GM12878 (cell line): ENCODE measurements at regions not wholly inside any gene's neighbourhood (a gene's known extent, or its start where the extent isn't known, plus 50 kb on each side); places are given as distances from the start of the nearest gene placed in this dataset.

Experiments
- ATAC-seq: fragments of 200-7000 bp; cut with Tn5 transposase; 3 replicates; pipeline ENCODE4 v1.9.1; 2020; ENCODE audit warnings: mild to moderate bottlenecking, moderate library complexity
- BruUV-seq: library from RNA; stranded (reverse); fragments of 400-500 nt; replicated peaks from 2 replicates; lab custom pipeline; 2021; lab: Mats Ljungman, UMichigan
- CTCF ChIA-PET: fragments of 300-600 bp; sonication (Branson Sonifier 250); formaldehyde crosslinking; extraction: SDS; loops from one replicate; lab custom pipeline; 2021; ENCODE audit warnings: inconsistent platforms; lab: Yijun Ruan, JAX
- POLR2A ChIA-PET: fragments of 350-600 bp; formaldehyde crosslinking; extraction: SDS; loops from one replicate; lab custom pipeline; 2021; ENCODE audit warnings: inconsistent platforms; lab: Charles Lee
- RAD21 ChIA-PET: fragments of 300-600 bp; sonication (Branson Sonifier 250); formaldehyde crosslinking; loops from one replicate; lab custom pipeline; 2023; ENCODE audit warnings: antibody characterized with exemption; ENCODE audit not compliant: unreplicated experiment; lab: Charles Lee
- SMC1A ChIA-PET: fragments of 300-600 bp; sonication (Branson Sonifier 250); formaldehyde crosslinking; loops from one replicate; lab custom pipeline; 2023; ENCODE audit not compliant: unreplicated experiment, uncharacterized antibody; lab: Charles Lee
- DNase-seq: peaks from one replicate; pipeline ENCODE4 v3.0.0-alpha.2; 2011; ENCODE audit warnings: low read depth, low spot score
- FAIRE-seq: peaks from 3 replicates; lab custom pipeline; 2011; peaks lifted over from hg19 to GRCh38; lab: Jason Lieb, UNC
- H2AFZ ChIP-seq: 2 replicates; pipeline ENCODE4 v1.6.0; 2011; ENCODE audit warnings: low read depth, low read length, control low read depth; ENCODE audit not compliant: control insufficient read depth
- H3K27ac ChIP-seq: 2 replicates; pipeline ENCODE4 v1.5.1; 2011; ENCODE audit warnings: control low read depth; ENCODE audit not compliant: control insufficient read depth, insufficient read depth
- H3K27me3 ChIP-seq, 2 experiments: replicated peaks in 1 of 2; 2 replicates each; pipeline versions ENCODE4 v1.6.0 to v1.6.1; 2011; ENCODE audit warnings: low read length in 1 of 2; ENCODE audit not compliant: control insufficient read depth in 2 of 2, insufficient read depth in 2 of 2
- H3K36me3 ChIP-seq, 2 experiments: 2 replicates each; pipeline ENCODE4 v1.5.1; 2011; ENCODE audit warnings: low read length in 1 of 2; ENCODE audit not compliant: control insufficient read depth in 2 of 2, insufficient read depth in 2 of 2
- H3K4me1 ChIP-seq: 2 replicates; pipeline ENCODE4 v1.6.1; 2011; ENCODE audit warnings: mild to moderate bottlenecking, low read length, moderate library complexity, mixed read lengths; ENCODE audit not compliant: control insufficient read depth, insufficient read depth
- H3K4me2 ChIP-seq: 2 replicates; pipeline ENCODE4 v1.6.0; 2011; ENCODE audit warnings: control low read depth; ENCODE audit not compliant: control insufficient read depth, insufficient read depth
- H3K4me3 ChIP-seq: fragments of 200-600 bp; sonication (generic); 2 replicates; pipeline ENCODE4 v1.5.1; 2016
- H3K79me2 ChIP-seq: 2 replicates; pipeline ENCODE4 v1.6.0; 2011; ENCODE audit warnings: low read length; ENCODE audit not compliant: control insufficient read depth, insufficient read depth
- H3K9ac ChIP-seq: 2 replicates; pipeline ENCODE4 v1.8.0; 2011; ENCODE audit warnings: low read length, control low read depth, mixed read lengths; ENCODE audit not compliant: control insufficient read depth, insufficient read depth
- H3K9me3 ChIP-seq: replicated peaks from 3 replicates; pipeline ENCODE4 v1.5.1; 2011; ENCODE audit warnings: mild to moderate bottlenecking, low read length; ENCODE audit not compliant: control insufficient read depth, insufficient read depth
- H4K20me1 ChIP-seq: 2 replicates; pipeline ENCODE4 v1.6.0; 2011; ENCODE audit not compliant: control insufficient read depth, insufficient read depth
- CHD4 ChIP-seq: fragments of 200-600 bp; sonication (generic); IDR thresholded peaks from 2 replicates; pipeline ENCODE4 v1.6.1; 2016; ENCODE audit warnings: mild to moderate bottlenecking
- DPF2 ChIP-seq: fragments of 450-650 bp; IDR thresholded peaks from 2 replicates; pipeline ENCODE4 v1.6.1; 2017; ENCODE audit warnings: mild to moderate bottlenecking
- EGR1 ChIP-seq, 2 experiments: IDR thresholded peaks; 1 replicate in 1 of 2; 2 replicates in 1 of 2; pipeline ENCODE4 v1.6.1; 2011 to 2012; ENCODE audit warnings: low read depth in 2 of 2, low read length in 2 of 2, borderline replicate concordance in 1 of 2, mild to moderate bottlenecking in 1 of 2, moderate library complexity in 1 of 2
- EP300 ChIP-seq, 2 experiments: fragments of 150-350 bp in 1 of 2; IDR thresholded peaks; 2 replicates each; pipeline ENCODE4 v1.6.1; 2011 to 2012; ENCODE audit warnings: low read depth in 2 of 2, low read length in 2 of 2, borderline replicate concordance in 1 of 2, improper control_type of control experiment in 1 of 2, inconsistent platforms in 1 of 2; ENCODE audit not compliant: control insufficient read depth in 1 of 2
- ESRRA ChIP-seq: IDR thresholded peaks from 2 replicates; pipeline ENCODE4 v1.6.1; 2012; ENCODE audit warnings: mild to moderate bottlenecking, low read length, improper control_type of control experiment
- GABPA ChIP-seq: IDR thresholded peaks from 2 replicates; pipeline ENCODE4 v1.6.1; 2014; ENCODE audit warnings: antibody characterized with exemption, low read depth, mild to moderate bottlenecking, inconsistent platforms
- IKZF1 ChIP-seq: fragments of 450-650 bp; conservative IDR thresholded peaks from 2 replicates; pipeline ENCODE4 v1.6.1; 2017; ENCODE audit warnings: antibody characterized with exemption, mild to moderate bottlenecking
- MEF2B ChIP-seq: fragments of 450-650 bp; IDR thresholded peaks from 2 replicates; pipeline ENCODE4 v1.6.1; 2018; ENCODE audit warnings: mild to moderate bottlenecking, moderate library complexity; ENCODE audit not compliant: partially characterized antibody, poor library complexity, severe bottlenecking
- MTA2 ChIP-seq: fragments of 450-650 bp; IDR thresholded peaks from 2 replicates; pipeline ENCODE4 v1.6.1; 2016; ENCODE audit warnings: low read depth, mild to moderate bottlenecking, moderate library complexity
- NFXL1 ChIP-seq: fragments of 450-650 bp; IDR thresholded peaks from 2 replicates; pipeline ENCODE4 v1.6.1; 2017; ENCODE audit warnings: antibody characterized with exemption, mild to moderate bottlenecking, borderline replicate concordance
- POLR2AphosphoS5 ChIP-seq: IDR thresholded peaks from 2 replicates; pipeline ENCODE4 v1.6.1; 2011; ENCODE audit warnings: mild to moderate bottlenecking, low read length, inconsistent platforms
- RAD21 ChIP-seq: IDR thresholded peaks from 2 replicates; pipeline ENCODE4 v1.6.1; 2011; ENCODE audit warnings: mild to moderate bottlenecking, low read depth, low read length, moderate library complexity; ENCODE audit not compliant: insufficient read depth
- SMC3 ChIP-seq: IDR thresholded peaks from 2 replicates; pipeline ENCODE4 v1.6.1; 2011; ENCODE audit warnings: low read length, improper control_type of control experiment, borderline replicate concordance
- SUPT20H ChIP-seq: IDR thresholded peaks from 2 replicates; pipeline ENCODE4 v1.6.1; 2011; ENCODE audit warnings: low read depth, mild to moderate bottlenecking, low read length, moderate library complexity, borderline replicate concordance; ENCODE audit not compliant: control insufficient read depth
- WGBS: methylation state at CpG from one replicate; pipeline ENCODE4 v1.1.6; 2016; ENCODE audit warnings: low lambda C conversion rate; ENCODE audit not compliant: insufficient replicate concordance, insufficient coverage; ENCODE audit errors: missing lambda C conversion rate; 5-methylcytosine and 5-hydroxymethylcytosine counted together
- in situ Hi-C: fragments of 300-500 bp; cut with MboI; formaldehyde crosslinking; loops from 9 replicates; pipeline ENCODE4 v1.14.3; 2018; ENCODE audit warnings: mixed read lengths
- intact Hi-C: fragments of 100-400 bp; cut with micrococcal nuclease; formaldehyde crosslinking; loops from one replicate; pipeline ENCODE4 v1.14.2; 2022; ENCODE audit not compliant: unreplicated experiment
- TF ChIP-seq, protein P1 (sequence below): fragments of 450-650 bp; IDR thresholded peaks from 2 replicates; pipeline ENCODE4 v1.6.1; 2016; ENCODE audit warnings: mild to moderate bottlenecking
- TF ChIP-seq, protein P2 (sequence below), 3 experiments: IDR thresholded peaks in 2 of 3; conservative IDR thresholded peaks in 1 of 3; 2 replicates each; pipeline ENCODE4 v1.5.1; 2011; ENCODE audit warnings: low read depth in 3 of 3, low read length in 3 of 3, mild to moderate bottlenecking in 3 of 3, control low read depth in 2 of 3, moderate library complexity in 2 of 3, inconsistent platforms in 1 of 3, mixed read lengths in 1 of 3; ENCODE audit not compliant: control insufficient read depth in 2 of 3, insufficient read depth in 1 of 3; ENCODE audit errors: extremely low read depth in 1 of 3
- TF ChIP-seq, protein P3 (sequence below): fragments of 150-350 bp; IDR thresholded peaks from 2 replicates; pipeline ENCODE4 v1.6.1; 2014; ENCODE audit warnings: mild to moderate bottlenecking, low read depth, low read length

DNA sequence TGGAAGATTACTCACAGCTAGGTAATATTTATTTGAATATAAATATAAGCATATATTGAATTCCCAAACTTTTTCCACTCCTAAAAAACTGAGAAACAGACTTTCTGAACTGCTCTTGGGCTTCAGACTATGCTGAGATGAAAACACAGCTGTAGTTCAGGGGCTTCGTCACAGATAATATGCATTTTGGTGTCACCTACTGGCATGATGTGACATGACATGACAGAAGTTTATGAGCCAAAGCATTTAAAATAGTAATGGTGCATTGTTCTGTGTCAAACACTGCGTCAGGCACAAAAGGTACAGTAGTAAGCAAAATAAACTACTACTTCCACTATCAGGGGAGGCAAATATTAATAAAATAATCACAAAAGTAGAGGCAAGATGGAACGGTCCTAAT is 171.3 kb downstream of the BTC start:
- DNase-seq, result no peak
- BruUV-seq, result no TSS peak
- ChIA-PET POLR2A (no interaction called here), CTCF (interaction anchor here (0.6 to 5.3 kb wide), 28 partner anchors 9 to 461 kb away, joined by 3 to 63 read pairs (median 4); no protein-coding TSS in a partner anchor)
- H3K36me3 ChIP-seq, result no peaks in the 10 kb centered on the region
- H3K4me1 ChIP-seq, result no peaks in the 10 kb centered on the region
- no peaks in the 10 kb centered on the region for H3K9me3 ChIP-seq
- no peak for TF ChIP-seq ESRRA
- no peak for TF ChIP-seq POLR2AphosphoS5
- peak; percentile 63 for TF ChIP-seq RAD21
- TF ChIP-seq SMC3, result peak; percentile 56; the same call in 1 of the 2 replicates
- TF ChIP-seq NFXL1, result no peak
- no peak for TF ChIP-seq GABPA
- TF ChIP-seq MEF2B, result no peak
- TF ChIP-seq MTA2, result no peak
- no peak for TF ChIP-seq SUPT20H
- TF ChIP-seq DPF2, result no peak
- TF ChIP-seq EGR1 (IDR thresholded peaks at IDR 0.05; ENCODE audit: borderline replicate concordance in 1 of 2, low read depth in 2 of 2, low read length in 2 of 2), result no peak
- TF ChIP-seq EP300 (IDR thresholded peaks at IDR 0.05; ENCODE audit: borderline replicate concordance in 1 of 2, control insufficient read depth in 1 of 2, low read depth in 2 of 2, low read length in 2 of 2), result no peak
- TF ChIP-seq IKZF1, result no peak
- TF ChIP-seq, protein P1, sequence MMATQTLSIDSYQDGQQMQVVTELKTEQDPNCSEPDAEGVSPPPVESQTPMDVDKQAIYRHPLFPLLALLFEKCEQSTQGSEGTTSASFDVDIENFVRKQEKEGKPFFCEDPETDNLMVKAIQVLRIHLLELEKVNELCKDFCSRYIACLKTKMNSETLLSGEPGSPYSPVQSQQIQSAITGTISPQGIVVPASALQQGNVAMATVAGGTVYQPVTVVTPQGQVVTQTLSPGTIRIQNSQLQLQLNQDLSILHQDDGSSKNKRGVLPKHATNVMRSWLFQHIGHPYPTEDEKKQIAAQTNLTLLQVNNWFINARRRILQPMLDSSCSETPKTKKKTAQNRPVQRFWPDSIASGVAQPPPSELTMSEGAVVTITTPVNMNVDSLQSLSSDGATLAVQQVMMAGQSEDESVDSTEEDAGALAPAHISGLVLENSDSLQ, result peak; percentile 22; the same call in 1 of the 2 replicates
- TF ChIP-seq, protein P2, sequence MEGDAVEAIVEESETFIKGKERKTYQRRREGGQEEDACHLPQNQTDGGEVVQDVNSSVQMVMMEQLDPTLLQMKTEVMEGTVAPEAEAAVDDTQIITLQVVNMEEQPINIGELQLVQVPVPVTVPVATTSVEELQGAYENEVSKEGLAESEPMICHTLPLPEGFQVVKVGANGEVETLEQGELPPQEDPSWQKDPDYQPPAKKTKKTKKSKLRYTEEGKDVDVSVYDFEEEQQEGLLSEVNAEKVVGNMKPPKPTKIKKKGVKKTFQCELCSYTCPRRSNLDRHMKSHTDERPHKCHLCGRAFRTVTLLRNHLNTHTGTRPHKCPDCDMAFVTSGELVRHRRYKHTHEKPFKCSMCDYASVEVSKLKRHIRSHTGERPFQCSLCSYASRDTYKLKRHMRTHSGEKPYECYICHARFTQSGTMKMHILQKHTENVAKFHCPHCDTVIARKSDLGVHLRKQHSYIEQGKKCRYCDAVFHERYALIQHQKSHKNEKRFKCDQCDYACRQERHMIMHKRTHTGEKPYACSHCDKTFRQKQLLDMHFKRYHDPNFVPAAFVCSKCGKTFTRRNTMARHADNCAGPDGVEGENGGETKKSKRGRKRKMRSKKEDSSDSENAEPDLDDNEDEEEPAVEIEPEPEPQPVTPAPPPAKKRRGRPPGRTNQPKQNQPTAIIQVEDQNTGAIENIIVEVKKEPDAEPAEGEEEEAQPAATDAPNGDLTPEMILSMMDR (IDR thresholded peaks at IDR 0.05 in 2 of 3, conservative IDR thresholded peaks at IDR 0.05 in 1 of 3; ENCODE audit: control insufficient read depth in 2 of 3, extremely low read depth in 1 of 3, insufficient read depth in 1 of 3, low read depth in 3 of 3, low read length in 3 of 3), result peak; percentile 45 to 71 (median 56); a peak in 5 of 6 replicates
- TF ChIP-seq CHD4, result no peak
- TF ChIP-seq, protein P3, sequence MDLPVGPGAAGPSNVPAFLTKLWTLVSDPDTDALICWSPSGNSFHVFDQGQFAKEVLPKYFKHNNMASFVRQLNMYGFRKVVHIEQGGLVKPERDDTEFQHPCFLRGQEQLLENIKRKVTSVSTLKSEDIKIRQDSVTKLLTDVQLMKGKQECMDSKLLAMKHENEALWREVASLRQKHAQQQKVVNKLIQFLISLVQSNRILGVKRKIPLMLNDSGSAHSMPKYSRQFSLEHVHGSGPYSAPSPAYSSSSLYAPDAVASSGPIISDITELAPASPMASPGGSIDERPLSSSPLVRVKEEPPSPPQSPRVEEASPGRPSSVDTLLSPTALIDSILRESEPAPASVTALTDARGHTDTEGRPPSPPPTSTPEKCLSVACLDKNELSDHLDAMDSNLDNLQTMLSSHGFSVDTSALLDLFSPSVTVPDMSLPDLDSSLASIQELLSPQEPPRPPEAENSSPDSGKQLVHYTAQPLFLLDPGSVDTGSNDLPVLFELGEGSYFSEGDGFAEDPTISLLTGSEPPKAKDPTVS, result no peak
- TF ChIP-seq, all 136 proteins: peak for 4
- Histone ChIP-seq H3K27me3 (no peaks in the 10 kb centered on the region), H3K4me3 (no peak overlapping the region), H2AFZ (no peak overlapping the region), H4K20me1 (no peaks in the 10 kb centered on the region), H3K27ac (no peak overlapping the region), H3K9ac (no peak overlapping the region), H3K4me2 (no peak overlapping the region), H3K79me2 (no peaks in the 10 kb centered on the region)
- in situ Hi-C loops (no loop called here), intact Hi-C loops (loop anchor here (1.0 to 5.0 kb wide), 3 partner anchors 48 to 302 kb away; no protein-coding TSS in a partner anchor)
- FAIRE-seq, result no peak
- WGBS, result 7% methylated on average over 3 of the region's 3 CpGs
- SMC1A ChIA-PET, result interaction anchor here (0.7 to 5.4 kb wide), 17 partner anchors 8 to 394 kb away, joined by 3 to 26 read pairs (median 4); no protein-coding TSS in a partner anchor
- RAD21 ChIA-PET, result interaction anchor here (1.0 to 3.8 kb wide), 10 partner anchors 48 to 433 kb away, joined by 3 to 25 read pairs (median 4); no protein-coding TSS in a partner anchor
- peak; percentile 77 for ATAC-seq
